Upper lobe of left lung (tissue), 6 donors: ENCODE measurements at regions not wholly inside any gene's neighbourhood (a gene's known extent, or its start where the extent isn't known, plus 50 kb on each side); places are given as distances from the start of the nearest gene placed in this dataset.

Experiments used
- ATAC-seq, 2 donors: fragments of 200-7000 bp; cut with Tn5 transposase; one replicate each; pipeline ENCODE4 v1.9.1; 2022; ENCODE audit warnings: mild to moderate bottlenecking in 2 of 2, moderate library complexity in 2 of 2; ENCODE audit not compliant: low FRiP score in 2 of 2
- DNase-seq, 2 donors: peaks; one replicate each; pipeline ENCODE4 v3.0.0-alpha.2; 2019 to 2020
- H3K27ac ChIP-seq, 4 donors: fragments of 200-600 bp; sonication (generic); one replicate each; pipeline ENCODE4 v1.5.1; 2016 to 2019
- H3K27me3 ChIP-seq, 4 donors: fragments of 200-600 bp; sonication (generic); one replicate each; pipeline ENCODE4 v1.5.1; 2017 to 2019
- H3K36me3 ChIP-seq, 4 donors: fragments of 200-600 bp; sonication (generic); one replicate each; pipeline ENCODE4 v1.5.1; 2016 to 2019
- H3K4me1 ChIP-seq, 4 donors: fragments of 200-600 bp; sonication (generic); one replicate each; pipeline ENCODE4 v1.5.1; 2018 to 2019
- H3K4me3 ChIP-seq, 4 donors: fragments of 200-600 bp; sonication (generic); one replicate each; pipeline ENCODE4 v1.5.1; 2017 to 2019; ENCODE audit warnings: mild to moderate bottlenecking in 2 of 4, moderate library complexity in 1 of 4
- H3K9me3 ChIP-seq, 4 donors: fragments of 200-600 bp; sonication (generic); one replicate each; pipeline ENCODE4 v1.5.1; 2018 to 2019
- CTCF ChIP-seq, 6 experiments: fragments of 450-650 bp in 4 of 6; fragments of 200-600 bp in 2 of 6; sonication (generic) in 2 of 6; IDR thresholded peaks; one replicate each; pipeline ENCODE4 v1.5.1; 2016 to 2019; ENCODE audit warnings: antibody characterized with exemption in 6 of 6
- EP300 ChIP-seq, 4 donors: sonication (generic); formaldehyde crosslinking; IDR thresholded peaks; one replicate each; pipeline ENCODE4 v1.5.1; 2017; ENCODE audit warnings: antibody characterized with exemption in 4 of 4, control low read depth in 2 of 4
- POLR2A ChIP-seq, 4 donors: fragments of 450-650 bp; IDR thresholded peaks; one replicate each; pipeline ENCODE4 v1.5.1; 2016 to 2017; ENCODE audit warnings: antibody characterized with exemption in 4 of 4, mild to moderate bottlenecking in 2 of 4
- POLR2AphosphoS5 ChIP-seq, 2 donors: sonication (generic); formaldehyde crosslinking; IDR thresholded peaks; one replicate each; pipeline ENCODE4 v1.5.1; 2017; ENCODE audit warnings: antibody characterized with exemption in 2 of 2
- WGBS, 2 donors: methylation state at CpG; one replicate each; pipeline ENCODE4 v1.1.5; 2017 to 2018; 5-methylcytosine and 5-hydroxymethylcytosine counted together
- donor health status: DM: no; HTN: no; CAD: no; lungs with moderate emphysema.
- donor health status: DM: no; HTN: yes; CAD: no; lungs with severe emphysema.

- no peak for TF ChIP-seq POLR2A (IDR thresholded peaks at IDR 0.05)
- Histone ChIP-seq H3K36me3 (no peaks in the 10 kb centered on the region), H3K27me3 (no peaks in the 10 kb centered on the region), H3K4me3 (no peak overlapping the region), H3K27ac (no peak overlapping the region), H3K4me1 (no peaks in the 10 kb centered on the region), H3K9me3 (no peaks in the 10 kb centered on the region)
- ATAC-seq (no peak), DNase-seq (no peak)
- 65 to 70% methylated on average over 1 of the region's 1 CpG for WGBS, 2 donors
These were observed 96.0 kb upstream of the CLSTN2 start for GRCh38 chr3:139839014-139839413.

GRCh38 chr3:139838269-139838957 is 96.6 kb upstream of the CLSTN2 start:
- H3K4me1 ChIP-seq: no peaks in the 10 kb centered on the region
- 68 to 81% methylated on average over 3 of the region's 3 CpGs for WGBS, 2 donors
- no peak overlapping the region for H3K4me3 ChIP-seq
- no peaks in the 10 kb centered on the region for H3K9me3 ChIP-seq
- H3K36me3 ChIP-seq: no peaks in the 10 kb centered on the region
- ATAC-seq (peak in 1 of 2 donors; percentile 28), DNase-seq (no peak)
- no peaks in the 10 kb centered on the region for H3K27me3 ChIP-seq
- no peak for TF ChIP-seq CTCF (IDR thresholded peaks at IDR 0.05)
- no peak for TF ChIP-seq EP300 (IDR thresholded peaks at IDR 0.05)
- no peak for TF ChIP-seq POLR2A (IDR thresholded peaks at IDR 0.05)
- TF ChIP-seq POLR2AphosphoS5 (IDR thresholded peaks at IDR 0.05): no peak
- no peak overlapping the region for H3K27ac ChIP-seq

GRCh38 chr3:139836698-139837464 is 98.1 kb upstream of the CLSTN2 start:
- no peaks in the 10 kb centered on the region for H3K4me1 ChIP-seq
- 82 to 88% methylated on average over 4 of the region's 4 CpGs for WGBS, 2 donors
- ATAC-seq (peak in 1 of 2 donors; percentile 29), DNase-seq (no peak)
- TF ChIP-seq POLR2AphosphoS5 (IDR thresholded peaks at IDR 0.05) (no peak), POLR2A (IDR thresholded peaks at IDR 0.05) (no peak), CTCF (IDR thresholded peaks at IDR 0.05) (no peak), EP300 (IDR thresholded peaks at IDR 0.05) (no peak)
- no peak overlapping the region for H3K27ac ChIP-seq
- no peak overlapping the region for H3K4me3 ChIP-seq
- H3K36me3 ChIP-seq: no peaks in the 10 kb centered on the region
- H3K9me3 ChIP-seq: no peaks in the 10 kb centered on the region
- no peaks in the 10 kb centered on the region for H3K27me3 ChIP-seq

GRCh38 chr3:139835830-139836683 is 98.9 kb upstream of the CLSTN2 start:
- no peaks in the 10 kb centered on the region for H3K27me3 ChIP-seq
- no peaks in the 10 kb centered on the region for H3K9me3 ChIP-seq
- WGBS, 2 donors: 87 to 93% methylated on average over 7 of the region's 7 CpGs
- no peaks in the 10 kb centered on the region for H3K36me3 ChIP-seq
- ATAC-seq (no peak), DNase-seq (no peak)
- TF ChIP-seq POLR2A (IDR thresholded peaks at IDR 0.05) (no peak), CTCF (IDR thresholded peaks at IDR 0.05) (no peak), POLR2AphosphoS5 (IDR thresholded peaks at IDR 0.05) (no peak), EP300 (IDR thresholded peaks at IDR 0.05) (no peak)
- H3K27ac ChIP-seq: no peak overlapping the region
- no peaks in the 10 kb centered on the region for H3K4me1 ChIP-seq
- no peak overlapping the region for H3K4me3 ChIP-seq

- Histone ChIP-seq H3K9me3 (no peaks in the 10 kb centered on the region), H3K4me1 (no peaks in the 10 kb centered on the region), H3K27ac (no peak overlapping the region), H3K27me3 (no peaks in the 10 kb centered on the region), H3K36me3 (no peaks in the 10 kb centered on the region), H3K4me3 (no peak overlapping the region)
- 72 to 78% methylated on average over 4 of the region's 4 CpGs for WGBS, 2 donors
- TF ChIP-seq EP300 (IDR thresholded peaks at IDR 0.05) (no peak), POLR2A (IDR thresholded peaks at IDR 0.05) (no peak), POLR2AphosphoS5 (IDR thresholded peaks at IDR 0.05) (no peak), CTCF (IDR thresholded peaks at IDR 0.05) (no peak)
- no peak for ATAC-seq
- DNase-seq: no peak
These were observed 102.0 kb upstream of the CLSTN2 start for GRCh38 chr3:139832998-139833397.
